GM12865 (cell line): ENCODE measurements at regions not wholly inside any gene's neighbourhood (a gene's known extent, or its start where the extent isn't known, plus 50 kb on each side); places are given as distances from the start of the nearest gene placed in this dataset.

Source experiments
- DNase-seq: peaks from one replicate; pipeline ENCODE4 v3.0.0; 2010; ENCODE audit warnings: low read depth
- H3K4me3 ChIP-seq: 2 replicates; pipeline ENCODE4 v1.5.1; 2011; ENCODE audit warnings: mild to moderate bottlenecking, low read depth, low read length, control low read depth
- TF ChIP-seq, protein P1 (sequence below): IDR thresholded peaks from 2 replicates; pipeline ENCODE4 v1.5.1; 2011; ENCODE audit warnings: low read length, control low read depth, low read depth, inconsistent platforms; ENCODE audit not compliant: insufficient read depth; ENCODE audit errors: missing control alignments

DNA sequence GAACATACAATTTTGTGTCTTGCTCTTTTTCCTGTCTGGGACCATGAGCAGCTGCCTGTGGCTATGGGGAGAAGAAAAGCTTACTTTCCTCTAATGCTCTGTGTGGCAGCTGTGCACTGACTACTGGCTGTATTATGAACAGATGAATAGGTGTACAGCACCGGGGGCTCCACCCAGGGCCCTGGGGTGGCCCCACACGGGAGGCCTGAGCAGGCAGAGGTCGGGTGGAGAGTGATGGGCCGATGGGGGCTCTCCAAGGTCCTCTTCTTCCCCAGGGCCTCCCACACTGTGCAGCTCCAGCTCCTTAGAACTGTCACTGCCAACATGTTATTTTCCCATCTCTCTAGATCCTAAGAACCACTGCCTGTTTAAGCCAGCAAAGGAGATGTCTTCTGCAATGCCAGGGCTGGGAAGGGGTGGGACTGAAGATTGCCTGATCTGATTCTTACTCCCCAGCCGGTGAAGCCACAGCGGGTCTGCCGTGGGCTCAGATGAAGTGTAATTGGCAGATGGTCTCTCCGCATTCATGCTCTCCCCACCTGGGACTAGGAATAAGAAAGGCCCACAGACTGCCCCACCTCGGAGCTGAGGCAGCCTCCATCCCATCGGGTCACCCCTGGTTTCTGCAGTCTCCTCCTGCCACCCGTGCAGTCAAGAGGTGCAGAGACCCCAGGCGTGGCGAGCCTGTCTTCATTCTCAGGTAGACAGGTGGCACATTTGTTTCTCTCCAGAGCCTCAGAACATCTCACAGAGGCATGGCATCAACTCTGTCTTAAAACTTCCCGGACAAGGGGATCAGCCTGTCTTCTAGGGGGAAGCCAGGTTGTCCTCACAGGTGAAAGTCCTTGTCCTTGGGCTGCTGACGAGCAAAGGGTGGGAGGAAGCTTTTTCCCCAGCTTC lies 186.5 kb upstream of the GALNT2 start:
- TF ChIP-seq, protein P1, sequence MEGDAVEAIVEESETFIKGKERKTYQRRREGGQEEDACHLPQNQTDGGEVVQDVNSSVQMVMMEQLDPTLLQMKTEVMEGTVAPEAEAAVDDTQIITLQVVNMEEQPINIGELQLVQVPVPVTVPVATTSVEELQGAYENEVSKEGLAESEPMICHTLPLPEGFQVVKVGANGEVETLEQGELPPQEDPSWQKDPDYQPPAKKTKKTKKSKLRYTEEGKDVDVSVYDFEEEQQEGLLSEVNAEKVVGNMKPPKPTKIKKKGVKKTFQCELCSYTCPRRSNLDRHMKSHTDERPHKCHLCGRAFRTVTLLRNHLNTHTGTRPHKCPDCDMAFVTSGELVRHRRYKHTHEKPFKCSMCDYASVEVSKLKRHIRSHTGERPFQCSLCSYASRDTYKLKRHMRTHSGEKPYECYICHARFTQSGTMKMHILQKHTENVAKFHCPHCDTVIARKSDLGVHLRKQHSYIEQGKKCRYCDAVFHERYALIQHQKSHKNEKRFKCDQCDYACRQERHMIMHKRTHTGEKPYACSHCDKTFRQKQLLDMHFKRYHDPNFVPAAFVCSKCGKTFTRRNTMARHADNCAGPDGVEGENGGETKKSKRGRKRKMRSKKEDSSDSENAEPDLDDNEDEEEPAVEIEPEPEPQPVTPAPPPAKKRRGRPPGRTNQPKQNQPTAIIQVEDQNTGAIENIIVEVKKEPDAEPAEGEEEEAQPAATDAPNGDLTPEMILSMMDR, result no peak
- no peak overlapping the region for H3K4me3 ChIP-seq
- no peak for DNase-seq

DNA sequence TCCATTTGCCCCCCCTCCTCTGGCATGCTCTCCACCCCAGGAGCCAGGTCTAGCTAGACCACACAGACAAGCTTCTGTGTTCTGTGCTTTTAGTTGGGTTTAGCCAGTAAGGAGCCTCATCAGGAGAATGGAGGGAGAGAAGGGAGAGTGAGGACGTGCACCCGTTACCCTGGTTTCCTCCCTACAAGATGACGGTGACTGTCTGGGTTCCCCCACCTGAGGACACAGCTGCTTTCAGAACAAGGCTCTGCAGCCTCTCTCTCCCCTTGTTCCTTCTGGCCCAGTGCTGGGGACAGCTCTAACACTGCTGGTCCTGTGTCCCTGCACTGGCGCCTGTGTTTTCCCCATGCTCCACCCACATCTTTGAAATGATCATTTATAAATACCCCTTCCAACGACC lies 184.4 kb upstream of the GALNT2 start:
- TF ChIP-seq, protein P1, result no peak
- H3K4me3 ChIP-seq, result no peak overlapping the region
- DNase-seq, result no peak

- TF ChIP-seq, protein P1, result no peak
- no peak overlapping the region for H3K4me3 ChIP-seq
- DNase-seq, result no peak
Measured at GRCh38 chr1:229883504-229884200, 183.4 kb upstream of the GALNT2 start.

GRCh38 chr1:229884765-229885164 lies 182.3 kb upstream of the GALNT2 start:
- TF ChIP-seq, protein P1, result no peak
- no peak for DNase-seq
- no peak overlapping the region for H3K4me3 ChIP-seq

GRCh38 chr1:229885568-229886495 lies 181.2 kb upstream of the GALNT2 start:
- H3K4me3 ChIP-seq, result no peak overlapping the region
- TF ChIP-seq, protein P1, result no peak
- no peak for DNase-seq

GRCh38 chr1:229886636-229887035 lies 180.4 kb upstream of the GALNT2 start:
- no peak for DNase-seq
- TF ChIP-seq, protein P1, result no peak
- no peak overlapping the region for H3K4me3 ChIP-seq
